Activated CD4-positive, alpha-beta T cell treated with anti-CD3 and anti-CD28 coated beads, Interleukin-2, amount 50 U/mL, for 48 hours (primary cell): ENCODE measurements at regions not wholly inside any gene's neighbourhood (a gene's known extent, or its start where the extent isn't known, plus 50 kb on each side); places are given as distances from the start of the nearest gene placed in this dataset.

ENCODE experiments used
- DNase-seq, 2 experiments: peaks; one replicate each; pipeline ENCODE4 v3.0.0-alpha.2; 2020

GRCh38 chr15:91476861-91477260 is 376.6 kb upstream of the SLCO3A1 start:
- no peak for DNase-seq

DNA sequence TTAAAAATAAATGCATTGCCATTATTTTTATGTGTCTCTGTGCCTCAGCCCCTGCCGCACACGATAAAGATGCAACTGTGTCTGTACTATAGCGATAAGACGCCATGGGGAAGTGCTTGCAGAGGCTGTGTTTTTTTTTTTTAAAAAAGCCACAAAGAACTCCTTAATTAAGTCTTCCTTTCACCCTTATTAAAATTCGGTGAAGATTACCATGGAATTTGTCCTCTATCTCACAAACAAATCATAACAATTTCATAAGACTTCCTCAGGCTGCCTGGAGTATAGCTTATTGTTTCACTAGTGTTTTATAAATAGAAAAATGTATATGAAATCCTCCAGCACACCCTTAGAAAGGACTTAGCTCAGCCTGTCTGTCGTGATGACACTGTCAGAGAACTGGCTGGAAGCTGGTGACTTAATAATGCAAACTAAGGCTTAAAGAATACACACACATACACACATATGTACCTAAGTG is 374.8 kb upstream of the SLCO3A1 start:
- DNase-seq = no peak

DNA sequence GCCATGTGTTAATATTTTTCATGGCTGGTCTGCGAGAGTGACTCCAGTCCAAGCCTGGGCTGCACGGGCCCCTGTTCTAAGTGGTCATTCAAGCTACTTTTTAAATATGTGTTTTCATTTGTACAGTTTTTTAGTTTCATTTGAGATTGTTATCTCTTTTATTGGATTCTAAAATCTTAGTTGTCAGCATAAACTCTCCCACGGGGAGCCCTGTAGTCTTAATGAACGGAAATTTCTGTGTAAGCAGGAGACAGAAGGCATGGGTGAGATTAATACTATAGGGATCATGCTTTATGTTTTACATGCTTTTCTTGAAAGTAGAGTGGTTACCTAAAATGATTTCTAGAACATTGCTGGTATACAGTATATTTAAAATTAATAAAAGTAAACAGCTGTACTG is 373.1 kb upstream of the SLCO3A1 start:
- DNase-seq = no peak

- no peak for DNase-seq
Measured at GRCh38 chr15:91482799-91483198, 370.7 kb upstream of the SLCO3A1 start.

DNA sequence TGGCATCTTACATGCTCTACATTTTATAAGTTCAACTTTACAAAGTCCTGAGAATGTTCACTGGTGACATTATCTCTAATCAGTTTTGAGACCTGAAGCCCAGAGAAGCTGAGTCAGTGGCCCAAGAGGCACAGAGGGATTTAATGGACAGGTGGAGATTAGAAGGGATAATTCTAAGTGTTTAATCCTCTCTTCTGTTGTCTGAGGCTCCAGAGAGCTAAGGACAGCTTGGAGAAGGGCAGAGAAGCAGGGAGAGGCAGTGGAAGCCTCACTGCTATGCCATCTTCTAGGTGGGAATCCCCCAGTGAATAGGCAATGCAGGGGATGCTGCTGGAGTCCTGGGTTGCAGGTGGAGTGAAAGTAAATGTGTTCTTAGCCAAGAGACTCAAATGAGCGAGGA is 369.4 kb upstream of the SLCO3A1 start:
- DNase-seq = no peak

DNA sequence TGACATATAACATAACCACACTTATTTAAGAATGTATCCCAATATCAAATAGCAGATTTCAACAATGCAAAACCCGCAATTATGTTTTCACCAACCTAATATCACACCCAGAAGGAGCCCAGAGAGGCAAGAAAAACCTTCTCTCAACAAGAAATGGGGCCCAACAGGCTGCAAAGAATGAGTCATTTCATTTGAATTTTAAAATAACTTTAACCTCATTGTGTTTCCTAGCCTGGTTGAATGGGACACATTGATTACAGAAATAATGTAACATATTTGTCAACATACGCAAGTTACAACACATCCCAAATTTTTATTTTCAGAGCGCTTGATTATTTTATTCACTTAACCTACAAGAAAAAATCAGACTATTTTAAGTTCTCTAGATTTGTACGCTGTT is 365.1 kb upstream of the SLCO3A1 start:
- no peak for DNase-seq

DNA sequence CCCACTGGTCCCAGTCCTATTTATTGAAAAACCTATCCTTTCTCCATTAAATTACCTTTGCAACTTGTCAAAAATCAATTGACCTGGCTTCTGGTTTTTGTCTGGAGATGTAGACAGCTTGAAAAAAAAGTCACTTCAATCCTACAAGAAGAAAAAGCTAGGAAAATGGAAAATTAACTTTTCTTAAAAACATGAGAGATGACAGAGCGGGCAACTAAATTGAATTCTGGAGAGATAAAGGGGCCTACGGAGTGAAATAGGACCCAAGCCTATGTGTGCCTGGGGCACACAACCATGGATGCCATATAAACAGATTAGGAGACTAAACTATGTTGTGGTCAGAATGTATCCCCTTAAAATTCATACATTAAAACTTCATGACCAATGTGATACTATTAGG is 363.3 kb upstream of the SLCO3A1 start:
- no peak for DNase-seq

GRCh38 chr15:91491101-91491950 is 362.2 kb upstream of the SLCO3A1 start:
- DNase-seq = no peak

DNA sequence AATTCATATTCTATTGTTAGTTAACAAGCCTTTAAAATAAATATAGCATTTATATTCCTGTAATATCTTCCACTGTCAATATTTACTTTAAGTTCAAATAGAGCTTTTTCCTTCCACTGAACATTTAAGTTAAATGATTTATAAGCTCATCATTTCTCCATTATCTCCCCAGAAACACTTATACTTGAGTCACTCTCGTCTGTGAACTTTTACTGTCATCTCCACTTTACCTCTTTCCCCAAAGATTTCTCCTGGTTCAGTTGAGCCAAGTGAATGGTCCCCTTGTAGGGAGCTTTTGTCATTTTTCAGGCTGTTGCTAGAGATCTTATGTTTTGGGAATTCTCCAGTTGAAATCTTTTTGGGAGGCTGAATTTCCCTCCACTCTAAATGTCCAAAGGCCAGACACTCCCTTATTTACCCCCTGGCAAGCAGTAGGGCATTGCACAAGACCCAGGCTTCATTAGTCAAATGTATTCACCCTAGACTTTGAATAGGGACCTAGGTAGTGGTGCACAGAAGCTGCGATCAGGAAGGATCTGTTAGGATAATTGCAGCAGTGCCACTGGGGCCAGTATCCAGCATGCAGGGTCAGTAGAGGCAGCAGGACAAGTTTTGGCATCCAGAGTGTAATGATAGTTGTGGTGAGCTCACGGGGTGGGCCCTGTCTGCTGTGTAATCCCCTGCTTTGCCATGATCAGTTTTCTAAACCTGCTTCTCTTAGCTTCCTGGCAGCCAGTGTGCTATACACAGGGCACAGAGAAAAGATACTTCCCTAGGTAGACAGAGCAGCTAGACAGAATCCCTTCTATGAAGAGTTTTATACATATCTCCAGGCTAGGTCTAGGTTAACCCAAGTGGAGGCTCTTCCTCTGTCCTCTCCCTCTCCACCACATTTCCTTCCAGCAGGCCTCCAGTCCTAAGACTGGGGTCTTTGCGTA is 356.5 kb upstream of the SLCO3A1 start:
- DNase-seq = no peak

- no peak for DNase-seq
Measured at GRCh38 chr15:91498046-91498748, 355.3 kb upstream of the SLCO3A1 start.

DNA sequence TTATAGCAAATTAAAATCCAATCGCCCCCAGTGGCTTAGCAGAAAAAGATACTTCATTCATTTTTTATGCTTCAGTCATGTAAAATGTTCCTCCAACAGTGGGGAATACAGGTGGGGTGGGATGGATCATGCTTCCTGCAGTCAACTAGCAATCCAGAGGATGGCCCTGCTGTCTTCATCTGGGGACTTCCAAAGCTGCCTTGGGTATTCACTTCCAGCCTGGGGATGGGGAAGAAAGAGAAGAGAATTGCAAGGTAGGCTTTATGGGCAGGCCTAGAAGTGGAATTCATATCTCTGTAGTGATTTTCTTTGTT is 354.8 kb upstream of the SLCO3A1 start:
- no peak for DNase-seq

DNA sequence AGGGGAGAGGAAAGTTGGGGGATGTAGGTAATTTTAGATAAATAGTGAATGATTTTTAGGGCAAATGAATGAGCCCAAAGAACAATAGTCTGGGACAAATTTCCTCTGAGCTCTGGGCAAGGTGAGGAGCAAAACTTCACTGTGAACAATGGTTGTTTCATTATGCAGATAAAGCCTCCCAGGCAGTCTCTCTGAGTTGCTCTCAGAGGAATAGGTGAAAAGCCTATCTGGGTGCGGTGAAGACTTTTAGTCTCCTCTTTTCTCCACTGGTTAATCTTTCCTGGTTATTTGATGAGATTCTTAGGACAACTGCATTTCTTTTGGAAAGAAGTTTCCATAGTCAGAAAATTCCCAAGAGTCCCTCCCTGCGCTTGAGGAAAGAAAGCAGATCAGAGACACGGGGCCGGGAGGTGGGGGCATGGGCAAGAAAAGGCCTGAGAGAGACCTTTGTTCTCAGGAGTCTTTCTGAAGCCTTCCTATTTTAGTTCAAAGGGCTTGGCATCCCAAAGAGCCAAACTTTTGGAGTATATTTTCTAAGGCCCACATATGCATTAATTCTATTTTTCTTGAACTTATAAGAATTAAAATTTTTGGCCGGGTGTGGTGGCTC is 353.6 kb upstream of the SLCO3A1 start:
- no peak for DNase-seq

GRCh38 chr15:91508633-91509032 is 344.9 kb upstream of the SLCO3A1 start:
- no peak for DNase-seq

DNA sequence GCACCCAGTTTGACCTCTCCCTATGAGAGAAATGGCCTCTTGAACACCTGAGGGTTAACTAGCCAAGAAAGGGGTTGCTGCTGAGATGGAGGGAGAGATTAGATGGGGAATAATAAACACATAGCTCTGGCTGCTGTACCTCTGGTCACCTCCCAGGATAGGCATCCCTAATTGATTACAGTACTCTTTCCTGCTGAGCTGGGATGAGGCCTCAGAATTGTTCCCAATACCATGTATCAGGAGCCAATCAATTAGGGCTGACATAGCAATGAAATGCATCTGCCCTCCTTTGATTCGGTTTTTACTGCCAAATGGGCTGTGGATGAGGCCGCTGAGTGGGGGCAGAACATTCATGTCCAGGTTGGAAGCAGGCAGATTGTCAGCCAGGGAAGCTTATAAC is 339.4 kb upstream of the SLCO3A1 start:
- DNase-seq = no peak

- no peak for DNase-seq
Measured at GRCh38 chr15:91515188-91515754, 338.2 kb upstream of the SLCO3A1 start.

DNA sequence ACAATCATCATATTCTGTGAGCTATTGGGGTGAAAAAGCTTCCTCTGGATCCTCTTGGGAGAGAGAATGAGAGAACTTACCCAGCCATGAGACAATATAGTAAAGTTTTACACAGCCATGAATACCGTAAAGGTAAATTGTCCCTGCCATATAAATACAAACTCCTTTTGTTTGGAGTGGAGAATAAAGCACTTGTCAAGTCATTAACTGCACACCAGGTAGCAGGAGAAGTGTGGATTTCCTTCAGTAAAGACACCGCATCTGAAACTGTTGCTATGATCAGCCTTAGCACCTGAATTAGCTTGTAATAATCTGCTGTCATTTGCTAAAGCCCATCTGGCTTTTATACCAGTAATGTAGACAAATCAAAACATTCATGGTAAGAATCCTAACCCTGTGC is 336.6 kb upstream of the SLCO3A1 start:
- DNase-seq = no peak

DNA sequence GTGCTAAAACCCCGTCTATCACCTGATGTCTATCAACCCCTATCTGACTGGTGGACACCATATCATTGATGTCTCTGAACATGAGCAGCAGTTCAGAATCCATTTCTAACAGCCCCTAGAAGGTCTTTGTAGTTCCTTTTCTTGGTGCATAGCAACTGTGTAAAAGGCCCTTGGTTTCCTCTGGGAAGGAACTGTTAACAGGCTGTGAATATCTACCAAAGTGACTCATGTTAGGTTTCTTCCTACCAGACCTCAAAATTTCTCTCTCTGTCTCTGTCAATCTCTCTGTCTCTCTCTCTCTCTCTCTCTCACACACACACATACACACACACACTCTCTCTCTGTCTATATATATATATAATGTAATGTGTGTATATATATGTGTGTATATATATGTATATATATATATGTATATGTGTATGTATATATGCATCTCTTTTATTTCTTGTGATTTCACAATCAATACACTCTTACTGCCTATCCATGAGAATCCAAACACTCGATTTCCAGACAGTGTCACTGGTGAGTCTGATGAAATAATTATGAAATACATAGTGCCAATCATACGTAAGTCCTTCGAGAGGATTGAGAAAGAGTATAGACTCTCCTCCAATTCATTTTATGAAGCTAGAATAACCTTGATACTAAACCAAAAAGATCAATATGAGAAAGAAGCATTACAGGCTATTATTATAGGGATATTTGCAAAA is 335.9 kb upstream of the SLCO3A1 start:
- no peak for DNase-seq

DNA sequence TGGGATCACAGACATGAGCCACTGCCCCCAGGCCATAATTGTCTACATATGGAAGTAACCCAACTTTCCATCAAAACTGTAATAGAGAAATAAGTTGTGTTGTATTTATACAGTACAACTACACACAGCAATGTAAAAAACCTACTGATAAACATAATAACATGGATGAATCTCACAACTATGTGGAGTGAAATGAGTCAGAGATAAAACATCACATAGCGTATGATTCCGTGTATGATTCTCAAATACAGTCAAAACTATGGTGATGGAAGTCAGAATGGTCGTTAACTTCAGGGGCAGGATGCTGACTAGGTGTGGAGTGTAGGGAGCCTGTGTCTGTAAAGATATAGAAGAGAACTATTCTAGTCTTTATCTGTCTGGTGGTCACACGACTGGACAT is 332.7 kb upstream of the SLCO3A1 start:
- no peak for DNase-seq

DNA sequence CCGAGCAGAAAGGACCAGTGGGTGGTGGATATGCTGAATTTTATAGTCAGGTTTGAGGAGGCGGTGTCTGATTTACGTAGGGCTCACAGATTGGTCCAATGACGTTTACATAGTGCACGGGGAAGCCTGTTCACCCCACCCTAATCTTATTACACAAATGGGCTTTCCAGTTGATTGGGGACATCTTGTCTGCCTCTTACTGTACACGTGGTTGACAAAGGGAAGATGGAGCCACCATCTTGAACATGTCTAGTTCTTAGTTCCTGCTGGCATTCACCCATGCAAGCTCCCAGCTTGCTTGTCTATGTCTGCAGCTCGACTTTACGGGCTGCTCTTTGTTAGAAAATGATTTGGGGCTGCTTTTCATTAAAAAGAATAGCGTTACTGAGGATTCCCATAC is 332.0 kb upstream of the SLCO3A1 start:
- no peak for DNase-seq

DNA sequence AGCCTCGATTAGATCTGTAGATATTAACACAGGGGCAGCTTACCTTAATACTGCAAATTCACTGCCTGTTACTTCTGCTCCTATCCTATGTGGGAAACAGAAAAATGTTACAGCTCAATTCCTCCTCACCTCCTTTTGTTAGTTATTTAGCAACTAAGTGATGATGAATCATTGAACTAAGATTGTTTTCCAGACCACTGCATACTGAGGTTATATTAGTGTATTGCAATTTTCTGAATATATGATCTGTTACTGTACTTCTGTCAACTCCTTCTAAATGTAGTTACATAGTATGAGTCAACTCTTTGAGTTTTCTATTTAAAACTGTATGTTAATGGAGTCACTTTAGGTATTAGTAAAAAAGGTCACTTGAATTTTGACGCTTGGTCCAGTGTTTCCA is 331.5 kb upstream of the SLCO3A1 start:
- no peak for DNase-seq

DNA sequence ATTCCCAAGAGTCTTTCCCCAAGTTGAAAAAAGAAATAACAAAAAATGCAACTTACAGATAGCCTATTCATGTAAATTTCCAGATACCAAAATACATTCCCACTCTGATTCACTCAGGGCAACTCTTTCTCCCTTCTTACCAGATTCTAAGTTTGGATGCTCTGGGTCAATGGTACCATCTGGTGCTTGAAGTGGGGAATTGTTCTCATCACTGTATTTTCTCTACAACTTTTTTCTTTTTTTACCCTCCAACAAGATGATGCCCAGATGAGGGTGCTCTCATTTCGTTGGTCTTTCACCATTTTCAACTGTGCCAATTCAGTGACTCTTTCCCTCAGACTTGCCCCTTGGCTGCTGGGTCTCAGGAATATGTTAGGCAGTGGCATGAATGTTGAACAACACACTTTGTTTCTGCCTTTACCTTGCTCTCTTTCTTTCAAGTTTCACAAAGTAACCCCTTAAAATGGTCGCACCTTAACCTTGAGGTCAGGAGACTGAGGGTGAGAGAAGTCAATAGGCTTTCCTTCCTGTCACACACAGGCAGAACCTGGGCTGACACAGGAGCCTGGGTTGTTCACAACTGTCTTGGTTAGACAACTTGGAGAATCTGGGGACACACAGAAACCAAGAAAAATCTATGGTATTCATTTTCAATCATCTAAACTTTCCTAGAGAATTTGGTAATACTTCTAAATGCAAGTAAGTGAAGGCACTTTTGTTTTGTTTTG is 330.7 kb upstream of the SLCO3A1 start:
- no peak for DNase-seq
